ENCODE measurements at regions not wholly inside any gene's neighbourhood (a gene's known extent, or its start where the extent isn't known, plus 50 kb on each side); places are given as distances from the start of the nearest gene placed in this dataset.
"Not testable (repeated sequence)": the region's sequence is repeated elsewhere in the genome, so short reads cannot be mapped to it uniquely, and the experiment has no call there.

- H3K14ac ChIP-seq (ENCODE audit: insufficient read length); H3K4me3 ChIP-seq (ENCODE audit: extremely low read depth in 1 of 4, insufficient read depth in 2 of 4, low read depth in 3 of 4, low read length in 4 of 4); H2BK120ac ChIP-seq (replicated peaks; ENCODE audit: low read depth, low read length); H3K36me3 ChIP-seq (ENCODE audit: control insufficient read depth in 2 of 4, insufficient read depth in 4 of 4, low read length in 3 of 4); H2AFZ ChIP-seq (ENCODE audit: low read length); H3K79me1 ChIP-seq (ENCODE audit: low read depth, low read length); H3K23me2 ChIP-seq (ENCODE audit: low read depth, low read length); POLR2A ChIA-PET (ENCODE audit: partially characterized antibody); H3K27me3 ChIP-seq (replicated peaks in 1 of 4; ENCODE audit: control insufficient read depth in 3 of 4, extremely low read depth in 1 of 4, insufficient read depth in 3 of 4, low read length in 3 of 4); H3K4ac ChIP-seq (replicated peaks; ENCODE audit: insufficient read length, low read depth, low read length); H4K20me1 ChIP-seq (replicated peaks in 1 of 2; ENCODE audit: control insufficient read depth in 1 of 2, insufficient read depth in 2 of 2, low read length in 2 of 2); CTCF ChIA-PET (ENCODE audit: partially characterized antibody); H2BK20ac ChIP-seq (ENCODE audit: low read length); H4K5ac ChIP-seq (ENCODE audit: insufficient read length, low read depth, low read length); H3K9ac ChIP-seq (replicated peaks in 1 of 4; ENCODE audit: extremely low read depth in 1 of 4, low read depth in 3 of 4, low read length in 3 of 4); H3K9me3 ChIP-seq (ENCODE audit: insufficient read depth in 2 of 2, low read depth in 1 of 2, low read length in 1 of 2); H3K4me2 ChIP-seq (ENCODE audit: insufficient read depth in 1 of 2, low read depth in 2 of 2, low read length in 2 of 2); H4K91ac ChIP-seq (replicated peaks; ENCODE audit: insufficient read length, low read length); H3K23ac ChIP-seq (ENCODE audit: insufficient read length); H3K56ac ChIP-seq (replicated peaks; ENCODE audit: insufficient read length, low read depth, low read length); H2BK12ac ChIP-seq (ENCODE audit: low read depth, low read length); H3K18ac ChIP-seq (ENCODE audit: extremely low read depth, low read length); H3K79me2 ChIP-seq (ENCODE audit: control insufficient read depth in 1 of 2, insufficient read depth in 2 of 2, low read length in 2 of 2); FAIRE-seq; H2AK5ac ChIP-seq (ENCODE audit: low read depth, low read length); H3K27ac ChIP-seq (ENCODE audit: low read depth, low read length); H4K8ac ChIP-seq (ENCODE audit: extremely low read depth, insufficient read depth, low read length); H2BK15ac ChIP-seq (ENCODE audit: low read length); H2BK5ac ChIP-seq (ENCODE audit: low read depth, low read length); H3K4me1 ChIP-seq (replicated peaks in 1 of 4; ENCODE audit: control insufficient read depth in 3 of 4, insufficient read depth in 4 of 4, low read length in 3 of 4): not testable (repeated sequence)
- WGBS, 2 experiments (ENCODE audit: extremely low coverage in 1 of 2, insufficient coverage in 1 of 2, insufficient read length in 1 of 2, insufficient replicate concordance in 2 of 2, low coverage in 1 of 2, low lambda C conversion rate in 2 of 2, missing lambda C conversion rate in 1 of 2) = 95% methylated on average over 6 of the region's 9 CpGs; no CpG with 5 or more reads in 1 of the 2 experiments
- DNase-seq (ENCODE audit: low read depth in 1 of 2, low spot score in 2 of 2) = peak in 1 of 2 experiments; percentile 17
These were observed 183.5 kb downstream of the KLRB1 start for GRCh38 chr12:9424175-9424740.

GRCh38 chr12:9422689-9423088, 185.0 kb downstream of the KLRB1 start:
- H3K4me1 ChIP-seq (replicated peaks in 1 of 4; ENCODE audit: control insufficient read depth in 3 of 4, insufficient read depth in 4 of 4, low read length in 3 of 4); H4K20me1 ChIP-seq (replicated peaks in 1 of 2; ENCODE audit: control insufficient read depth in 1 of 2, insufficient read depth in 2 of 2, low read length in 2 of 2); H3K9me3 ChIP-seq (ENCODE audit: insufficient read depth in 2 of 2, low read depth in 1 of 2, low read length in 1 of 2); H3K9ac ChIP-seq (replicated peaks in 1 of 4; ENCODE audit: extremely low read depth in 1 of 4, low read depth in 3 of 4, low read length in 3 of 4); H3K18ac ChIP-seq (ENCODE audit: extremely low read depth, low read length); H3K23me2 ChIP-seq (ENCODE audit: low read depth, low read length); H3K36me3 ChIP-seq (ENCODE audit: control insufficient read depth in 2 of 4, insufficient read depth in 4 of 4, low read length in 3 of 4); H3K23ac ChIP-seq (ENCODE audit: insufficient read length); DNase-seq (ENCODE audit: low read depth in 1 of 2, low spot score in 2 of 2); H3K79me1 ChIP-seq (ENCODE audit: low read depth, low read length); CTCF ChIA-PET (ENCODE audit: partially characterized antibody); H2BK20ac ChIP-seq (ENCODE audit: low read length); H4K8ac ChIP-seq (ENCODE audit: extremely low read depth, insufficient read depth, low read length); H3K56ac ChIP-seq (replicated peaks; ENCODE audit: insufficient read length, low read depth, low read length); H2BK15ac ChIP-seq (ENCODE audit: low read length); H3K79me2 ChIP-seq (ENCODE audit: control insufficient read depth in 1 of 2, insufficient read depth in 2 of 2, low read length in 2 of 2); H2BK12ac ChIP-seq (ENCODE audit: low read depth, low read length); H3K14ac ChIP-seq (ENCODE audit: insufficient read length); H3K4me2 ChIP-seq (ENCODE audit: insufficient read depth in 1 of 2, low read depth in 2 of 2, low read length in 2 of 2); H4K91ac ChIP-seq (replicated peaks; ENCODE audit: insufficient read length, low read length); POLR2A ChIA-PET (ENCODE audit: partially characterized antibody); H2BK5ac ChIP-seq (ENCODE audit: low read depth, low read length); H2AK5ac ChIP-seq (ENCODE audit: low read depth, low read length); H2AFZ ChIP-seq (ENCODE audit: low read length); FAIRE-seq; H3K27ac ChIP-seq (ENCODE audit: low read depth, low read length); H3K4me3 ChIP-seq (ENCODE audit: extremely low read depth in 1 of 4, insufficient read depth in 2 of 4, low read depth in 3 of 4, low read length in 4 of 4); H4K5ac ChIP-seq (ENCODE audit: insufficient read length, low read depth, low read length); H2BK120ac ChIP-seq (replicated peaks; ENCODE audit: low read depth, low read length); H3K27me3 ChIP-seq (replicated peaks in 1 of 4; ENCODE audit: control insufficient read depth in 3 of 4, extremely low read depth in 1 of 4, insufficient read depth in 3 of 4, low read length in 3 of 4); H3K4ac ChIP-seq (replicated peaks; ENCODE audit: insufficient read length, low read depth, low read length): not testable (repeated sequence)
- no CpG with 5 or more reads among the region's 2 CpGs for WGBS, 2 experiments (ENCODE audit: extremely low coverage in 1 of 2, insufficient coverage in 1 of 2, insufficient read length in 1 of 2, insufficient replicate concordance in 2 of 2, low coverage in 1 of 2, low lambda C conversion rate in 2 of 2, missing lambda C conversion rate in 1 of 2)
